Liver (tissue), 2 donors: ENCODE measurements at regions not wholly inside any gene's neighbourhood (a gene's known extent, or its start where the extent isn't known, plus 50 kb on each side); places are given as distances from the start of the nearest gene placed in this dataset.

Source experiments
- TF ChIP-seq, protein P1 (sequence below): IDR thresholded peaks from 2 replicates; pipeline ENCODE4 v1.6.1; 2016; ENCODE audit warnings: antibody characterized with exemption
- TF ChIP-seq, protein P2 (sequence below): fragments of 150-350 bp; IDR thresholded peaks from 2 replicates; pipeline ENCODE4 v1.5.1; 2017; ENCODE audit warnings: improper control_type of control experiment, low read depth, low read length; ENCODE audit not compliant: missing input control
- donor health status: healthy.

- TF ChIP-seq, protein P1, sequence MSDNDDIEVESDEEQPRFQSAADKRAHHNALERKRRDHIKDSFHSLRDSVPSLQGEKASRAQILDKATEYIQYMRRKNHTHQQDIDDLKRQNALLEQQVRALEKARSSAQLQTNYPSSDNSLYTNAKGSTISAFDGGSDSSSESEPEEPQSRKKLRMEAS = no peak
- TF ChIP-seq, protein P2, sequence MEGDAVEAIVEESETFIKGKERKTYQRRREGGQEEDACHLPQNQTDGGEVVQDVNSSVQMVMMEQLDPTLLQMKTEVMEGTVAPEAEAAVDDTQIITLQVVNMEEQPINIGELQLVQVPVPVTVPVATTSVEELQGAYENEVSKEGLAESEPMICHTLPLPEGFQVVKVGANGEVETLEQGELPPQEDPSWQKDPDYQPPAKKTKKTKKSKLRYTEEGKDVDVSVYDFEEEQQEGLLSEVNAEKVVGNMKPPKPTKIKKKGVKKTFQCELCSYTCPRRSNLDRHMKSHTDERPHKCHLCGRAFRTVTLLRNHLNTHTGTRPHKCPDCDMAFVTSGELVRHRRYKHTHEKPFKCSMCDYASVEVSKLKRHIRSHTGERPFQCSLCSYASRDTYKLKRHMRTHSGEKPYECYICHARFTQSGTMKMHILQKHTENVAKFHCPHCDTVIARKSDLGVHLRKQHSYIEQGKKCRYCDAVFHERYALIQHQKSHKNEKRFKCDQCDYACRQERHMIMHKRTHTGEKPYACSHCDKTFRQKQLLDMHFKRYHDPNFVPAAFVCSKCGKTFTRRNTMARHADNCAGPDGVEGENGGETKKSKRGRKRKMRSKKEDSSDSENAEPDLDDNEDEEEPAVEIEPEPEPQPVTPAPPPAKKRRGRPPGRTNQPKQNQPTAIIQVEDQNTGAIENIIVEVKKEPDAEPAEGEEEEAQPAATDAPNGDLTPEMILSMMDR = no peak
These were observed 94.2 kb upstream of the CLEC14A start for GRCh38 chr14:38350102-38350501.
